GM23338 (cell line): ENCODE measurements at regions not wholly inside any gene's neighbourhood (a gene's known extent, or its start where the extent isn't known, plus 50 kb on each side); places are given as distances from the start of the nearest gene placed in this dataset.

Experiments
- ATAC-seq: fragments of 200-7000 bp; cut with Tn5 transposase; 3 replicates; pipeline ENCODE4 v1.9.1; 2020
- DNase-seq: peaks from one replicate; pipeline ENCODE4 v3.0.0-alpha.2; 2015; ENCODE audit warnings: low spot score
- H2AFZ ChIP-seq: fragments of 200-600 bp; sonication (generic); 2 replicates; pipeline ENCODE4 v1.8.0; 2016; ENCODE audit warnings: antibody characterized with exemption, mild to moderate bottlenecking, moderate library complexity
- H3F3A ChIP-seq: fragments of 200-600 bp; sonication (generic); replicated peaks from 2 replicates; pipeline ENCODE4 v1.8.0; 2017; ENCODE audit warnings: antibody characterized with exemption, mixed run types, low read depth
- H3K27ac ChIP-seq: fragments of 200-600 bp; sonication (generic); 2 replicates; pipeline ENCODE4 v1.6.1; 2016; ENCODE audit warnings: low read depth
- H3K27me3 ChIP-seq: fragments of 200-600 bp; sonication (generic); 2 replicates; pipeline ENCODE4 v1.8.0; 2016; ENCODE audit warnings: mild to moderate bottlenecking, mixed run types, moderate library complexity; ENCODE audit not compliant: insufficient read depth
- H3K36me3 ChIP-seq: fragments of 200-600 bp; sonication (generic); 2 replicates; pipeline ENCODE4 v1.8.0; 2016; ENCODE audit warnings: mild to moderate bottlenecking; ENCODE audit not compliant: insufficient read depth
- H3K4me1 ChIP-seq: fragments of 200-600 bp; sonication (generic); 2 replicates; pipeline ENCODE4 v1.8.0; 2016; ENCODE audit warnings: mild to moderate bottlenecking, moderate library complexity; ENCODE audit not compliant: insufficient read depth
- H3K4me2 ChIP-seq: fragments of 200-600 bp; sonication (generic); 2 replicates; pipeline ENCODE4 v1.7.1; 2017; ENCODE audit warnings: mixed run types
- H3K4me3 ChIP-seq: fragments of 200-600 bp; sonication (generic); 2 replicates; pipeline ENCODE4 v1.6.1; 2016; ENCODE audit warnings: mixed run types
- H3K79me2 ChIP-seq: fragments of 200-600 bp; sonication (generic); replicated peaks from 2 replicates; pipeline ENCODE4 v1.8.0; 2017; ENCODE audit warnings: mild to moderate bottlenecking; ENCODE audit not compliant: insufficient read depth
- H3K9me2 ChIP-seq: fragments of 200-600 bp; sonication (generic); 2 replicates; pipeline ENCODE4 v1.8.0; 2017; ENCODE audit not compliant: insufficient read depth
- H4K20me1 ChIP-seq: fragments of 200-600 bp; sonication (generic); replicated peaks from 2 replicates; pipeline ENCODE4 v1.8.0; 2017; ENCODE audit warnings: mild to moderate bottlenecking; ENCODE audit not compliant: insufficient read depth
- H3K27ac Mint-ChIP-seq: 2 replicates; pipeline ENCODE4 v1.8.0; 2020; ENCODE audit warnings: inconsistent platforms, mild to moderate bottlenecking, moderate library complexity, mixed read lengths
- H3K27me3 Mint-ChIP-seq: 3 replicates; pipeline ENCODE4 v1.8.0; 2022; ENCODE audit warnings: low read depth, mild to moderate bottlenecking, moderate library complexity, mixed read lengths, inconsistent platforms; ENCODE audit not compliant: insufficient read depth, poor library complexity
- H3K36me3 Mint-ChIP-seq: 3 replicates; pipeline ENCODE4 v1.8.0; 2021; ENCODE audit warnings: low read depth, mild to moderate bottlenecking, inconsistent platforms, moderate library complexity, mixed read lengths
- H3K4me1 Mint-ChIP-seq: 3 replicates; pipeline ENCODE4 v1.8.0; 2020; ENCODE audit warnings: mild to moderate bottlenecking, inconsistent platforms, mixed read lengths
- H3K4me3 Mint-ChIP-seq: 3 replicates; pipeline ENCODE4 v1.8.0; 2021; ENCODE audit warnings: moderate library complexity, mild to moderate bottlenecking, inconsistent platforms, mixed read lengths
- H3K9me3 Mint-ChIP-seq: 3 replicates; pipeline ENCODE4 v1.8.0; 2020; ENCODE audit warnings: moderate library complexity, mild to moderate bottlenecking, inconsistent platforms, mixed read lengths
- CREB1 ChIP-seq: fragments of 250-450 bp; sonication (Bioruptor Pico); IDR thresholded peaks from 2 replicates; pipeline ENCODE4 v1.5.0; 2020; ENCODE audit warnings: low read depth, mild to moderate bottlenecking, moderate library complexity
- EZH2 ChIP-seq: fragments of 200-600 bp; sonication (generic); IDR thresholded peaks from one replicate; pipeline ENCODE4 v1.8.0; 2017; ENCODE audit warnings: antibody characterized with exemption, mild to moderate bottlenecking, low read depth; ENCODE audit not compliant: unreplicated experiment
- EZH2phosphoT487 ChIP-seq: fragments of 200-600 bp; sonication (generic); IDR thresholded peaks from one replicate; pipeline ENCODE4 v1.8.1; 2018; ENCODE audit warnings: antibody characterized with exemption; ENCODE audit not compliant: unreplicated experiment
- JUNB ChIP-seq: IDR thresholded peaks from one replicate; pipeline ENCODE4 v1.6.1; 2016; ENCODE audit warnings: antibody characterized with exemption; ENCODE audit not compliant: unreplicated experiment
- NANOG ChIP-seq: IDR thresholded peaks from 2 replicates; pipeline ENCODE4 v1.6.1; 2016; ENCODE audit warnings: antibody characterized with exemption, borderline replicate concordance
- POLR2AphosphoS5 ChIP-seq: IDR thresholded peaks from 2 replicates; pipeline ENCODE4 v1.6.1; 2016; ENCODE audit warnings: antibody characterized with exemption, low read depth
- STAT1 ChIP-seq: IDR thresholded peaks from one replicate; pipeline ENCODE4 v1.6.1; 2016; ENCODE audit warnings: antibody characterized with exemption; ENCODE audit not compliant: unreplicated experiment
- ZNF114 ChIP-seq: fragments of 250-450 bp; sonication (Bioruptor Pico); IDR thresholded peaks from 2 replicates; pipeline ENCODE4 v1.5.0; 2020; ENCODE audit warnings: mild to moderate bottlenecking, moderate library complexity
- ZNF331 ChIP-seq: fragments of 250-450 bp; sonication (Bioruptor Pico); IDR thresholded peaks from 2 replicates; pipeline ENCODE4 v1.5.0; 2020; ENCODE audit warnings: low read depth, mild to moderate bottlenecking, moderate library complexity
- TF ChIP-seq, protein P1 (sequence below): IDR thresholded peaks from 2 replicates; pipeline ENCODE4 v1.6.1; 2016; ENCODE audit warnings: antibody characterized with exemption
- TF ChIP-seq, protein P2 (sequence below): fragments of 250-450 bp; sonication (Bioruptor Pico); IDR thresholded peaks from 2 replicates; pipeline ENCODE4 v1.5.0; 2020; ENCODE audit warnings: mild to moderate bottlenecking, moderate library complexity
- TF ChIP-seq, protein P3 (sequence below): IDR thresholded peaks from one replicate; pipeline ENCODE4 v1.6.1; 2018; ENCODE audit warnings: antibody characterized with exemption; ENCODE audit not compliant: unreplicated experiment
- TF ChIP-seq, protein P4 (sequence below), 2 experiments: fragments of 200-600 bp in 1 of 2; sonication (generic) in 1 of 2; conservative IDR thresholded peaks; 2 replicates each; pipeline versions ENCODE4 v1.5.1 to v1.6.1; 2016 to 2017; ENCODE audit warnings: antibody characterized with exemption in 2 of 2, low read depth in 2 of 2, mild to moderate bottlenecking in 2 of 2, moderate library complexity in 1 of 2

DNA sequence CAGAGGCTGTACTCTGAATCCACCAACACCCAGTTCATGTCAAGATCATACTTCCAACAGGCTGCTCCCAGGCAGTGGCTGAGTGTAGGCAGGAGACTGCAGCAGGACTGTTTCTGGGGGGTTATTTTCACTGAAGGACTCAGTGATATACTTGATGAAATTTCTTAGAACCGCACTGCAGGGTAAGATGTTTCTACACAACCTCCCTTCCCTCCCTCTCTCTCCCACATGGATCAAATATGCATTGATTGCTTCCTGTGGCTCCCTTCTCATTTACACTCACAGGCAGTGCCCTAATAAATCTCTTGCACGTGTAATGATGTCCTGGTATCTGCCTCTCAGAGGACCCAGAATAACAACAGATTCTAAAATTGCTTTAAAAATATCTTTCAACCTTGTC, 251.3 kb upstream of the CCDC179 start:
- no peaks in the 10 kb centered on the region for H3K36me3 ChIP-seq
- H3K27me3 ChIP-seq = no peaks in the 10 kb centered on the region
- H3F3A ChIP-seq = no peaks in the 10 kb centered on the region
- no peaks in the 10 kb centered on the region for H3K79me2 ChIP-seq
- no peak overlapping the region for H2AFZ ChIP-seq
- no peak overlapping the region for H3K4me3 ChIP-seq
- no peak overlapping the region for H3K27ac ChIP-seq
- no peak for TF ChIP-seq ZNF114 (CRISPR knock-in tag)
- TF ChIP-seq STAT1 = no peak
- no peak for TF ChIP-seq EZH2
- TF ChIP-seq, protein P1, sequence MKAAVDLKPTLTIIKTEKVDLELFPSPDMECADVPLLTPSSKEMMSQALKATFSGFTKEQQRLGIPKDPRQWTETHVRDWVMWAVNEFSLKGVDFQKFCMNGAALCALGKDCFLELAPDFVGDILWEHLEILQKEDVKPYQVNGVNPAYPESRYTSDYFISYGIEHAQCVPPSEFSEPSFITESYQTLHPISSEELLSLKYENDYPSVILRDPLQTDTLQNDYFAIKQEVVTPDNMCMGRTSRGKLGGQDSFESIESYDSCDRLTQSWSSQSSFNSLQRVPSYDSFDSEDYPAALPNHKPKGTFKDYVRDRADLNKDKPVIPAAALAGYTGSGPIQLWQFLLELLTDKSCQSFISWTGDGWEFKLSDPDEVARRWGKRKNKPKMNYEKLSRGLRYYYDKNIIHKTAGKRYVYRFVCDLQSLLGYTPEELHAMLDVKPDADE = no peak
- no peak for TF ChIP-seq NANOG
- TF ChIP-seq, protein P2, sequence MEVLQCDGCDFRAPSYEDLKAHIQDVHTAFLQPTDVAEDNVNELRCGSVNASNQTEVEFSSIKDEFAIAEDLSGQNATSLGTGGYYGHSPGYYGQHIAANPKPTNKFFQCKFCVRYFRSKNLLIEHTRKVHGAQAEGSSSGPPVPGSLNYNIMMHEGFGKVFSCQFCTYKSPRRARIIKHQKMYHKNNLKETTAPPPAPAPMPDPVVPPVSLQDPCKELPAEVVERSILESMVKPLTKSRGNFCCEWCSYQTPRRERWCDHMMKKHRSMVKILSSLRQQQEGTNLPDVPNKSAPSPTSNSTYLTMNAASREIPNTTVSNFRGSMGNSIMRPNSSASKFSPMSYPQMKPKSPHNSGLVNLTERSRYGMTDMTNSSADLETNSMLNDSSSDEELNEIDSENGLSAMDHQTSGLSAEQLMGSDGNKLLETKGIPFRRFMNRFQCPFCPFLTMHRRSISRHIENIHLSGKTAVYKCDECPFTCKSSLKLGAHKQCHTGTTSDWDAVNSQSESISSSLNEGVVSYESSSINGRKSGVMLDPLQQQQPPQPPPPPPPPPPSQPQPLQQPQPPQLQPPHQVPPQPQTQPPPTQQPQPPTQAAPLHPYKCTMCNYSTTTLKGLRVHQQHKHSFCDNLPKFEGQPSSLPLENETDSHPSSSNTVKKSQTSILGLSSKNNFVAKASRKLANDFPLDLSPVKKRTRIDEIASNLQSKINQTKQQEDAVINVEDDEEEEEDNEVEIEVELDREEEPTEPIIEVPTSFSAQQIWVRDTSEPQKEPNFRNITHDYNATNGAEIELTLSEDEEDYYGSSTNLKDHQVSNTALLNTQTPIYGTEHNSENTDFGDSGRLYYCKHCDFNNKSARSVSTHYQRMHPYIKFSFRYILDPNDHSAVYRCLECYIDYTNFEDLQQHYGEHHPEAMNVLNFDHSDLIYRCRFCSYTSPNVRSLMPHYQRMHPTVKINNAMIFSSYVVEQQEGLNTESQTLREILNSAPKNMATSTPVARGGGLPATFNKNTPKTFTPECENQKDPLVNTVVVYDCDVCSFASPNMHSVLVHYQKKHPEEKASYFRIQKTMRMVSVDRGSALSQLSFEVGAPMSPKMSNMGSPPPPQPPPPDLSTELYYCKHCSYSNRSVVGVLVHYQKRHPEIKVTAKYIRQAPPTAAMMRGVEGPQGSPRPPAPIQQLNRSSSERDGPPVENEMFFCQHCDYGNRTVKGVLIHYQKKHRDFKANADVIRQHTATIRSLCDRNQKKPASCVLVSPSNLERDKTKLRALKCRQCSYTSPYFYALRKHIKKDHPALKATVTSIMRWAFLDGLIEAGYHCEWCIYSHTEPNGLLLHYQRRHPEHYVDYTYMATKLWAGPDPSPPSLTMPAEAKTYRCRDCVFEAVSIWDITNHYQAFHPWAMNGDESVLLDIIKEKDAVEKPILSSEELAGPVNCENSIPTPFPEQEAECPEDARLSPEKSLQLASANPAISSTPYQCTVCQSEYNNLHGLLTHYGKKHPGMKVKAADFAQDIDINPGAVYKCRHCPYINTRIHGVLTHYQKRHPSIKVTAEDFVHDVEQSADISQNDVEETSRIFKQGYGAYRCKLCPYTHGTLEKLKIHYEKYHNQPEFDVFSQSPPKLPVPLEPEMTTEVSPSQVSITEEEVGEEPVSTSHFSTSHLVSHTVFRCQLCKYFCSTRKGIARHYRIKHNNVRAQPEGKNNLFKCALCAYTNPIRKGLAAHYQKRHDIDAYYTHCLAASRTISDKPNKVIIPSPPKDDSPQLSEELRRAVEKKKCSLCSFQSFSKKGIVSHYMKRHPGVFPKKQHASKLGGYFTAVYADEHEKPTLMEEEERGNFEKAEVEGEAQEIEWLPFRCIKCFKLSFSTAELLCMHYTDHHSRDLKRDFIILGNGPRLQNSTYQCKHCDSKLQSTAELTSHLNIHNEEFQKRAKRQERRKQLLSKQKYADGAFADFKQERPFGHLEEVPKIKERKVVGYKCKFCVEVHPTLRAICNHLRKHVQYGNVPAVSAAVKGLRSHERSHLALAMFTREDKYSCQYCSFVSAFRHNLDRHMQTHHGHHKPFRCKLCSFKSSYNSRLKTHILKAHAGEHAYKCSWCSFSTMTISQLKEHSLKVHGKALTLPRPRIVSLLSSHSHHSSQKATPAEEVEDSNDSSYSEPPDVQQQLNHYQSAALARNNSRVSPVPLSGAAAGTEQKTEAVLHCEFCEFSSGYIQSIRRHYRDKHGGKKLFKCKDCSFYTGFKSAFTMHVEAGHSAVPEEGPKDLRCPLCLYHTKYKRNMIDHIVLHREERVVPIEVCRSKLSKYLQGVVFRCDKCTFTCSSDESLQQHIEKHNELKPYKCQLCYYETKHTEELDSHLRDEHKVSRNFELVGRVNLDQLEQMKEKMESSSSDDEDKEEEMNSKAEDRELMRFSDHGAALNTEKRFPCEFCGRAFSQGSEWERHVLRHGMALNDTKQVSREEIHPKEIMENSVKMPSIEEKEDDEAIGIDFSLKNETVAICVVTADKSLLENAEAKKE (CRISPR knock-in tag) = no peak
- TF ChIP-seq, protein P3, sequence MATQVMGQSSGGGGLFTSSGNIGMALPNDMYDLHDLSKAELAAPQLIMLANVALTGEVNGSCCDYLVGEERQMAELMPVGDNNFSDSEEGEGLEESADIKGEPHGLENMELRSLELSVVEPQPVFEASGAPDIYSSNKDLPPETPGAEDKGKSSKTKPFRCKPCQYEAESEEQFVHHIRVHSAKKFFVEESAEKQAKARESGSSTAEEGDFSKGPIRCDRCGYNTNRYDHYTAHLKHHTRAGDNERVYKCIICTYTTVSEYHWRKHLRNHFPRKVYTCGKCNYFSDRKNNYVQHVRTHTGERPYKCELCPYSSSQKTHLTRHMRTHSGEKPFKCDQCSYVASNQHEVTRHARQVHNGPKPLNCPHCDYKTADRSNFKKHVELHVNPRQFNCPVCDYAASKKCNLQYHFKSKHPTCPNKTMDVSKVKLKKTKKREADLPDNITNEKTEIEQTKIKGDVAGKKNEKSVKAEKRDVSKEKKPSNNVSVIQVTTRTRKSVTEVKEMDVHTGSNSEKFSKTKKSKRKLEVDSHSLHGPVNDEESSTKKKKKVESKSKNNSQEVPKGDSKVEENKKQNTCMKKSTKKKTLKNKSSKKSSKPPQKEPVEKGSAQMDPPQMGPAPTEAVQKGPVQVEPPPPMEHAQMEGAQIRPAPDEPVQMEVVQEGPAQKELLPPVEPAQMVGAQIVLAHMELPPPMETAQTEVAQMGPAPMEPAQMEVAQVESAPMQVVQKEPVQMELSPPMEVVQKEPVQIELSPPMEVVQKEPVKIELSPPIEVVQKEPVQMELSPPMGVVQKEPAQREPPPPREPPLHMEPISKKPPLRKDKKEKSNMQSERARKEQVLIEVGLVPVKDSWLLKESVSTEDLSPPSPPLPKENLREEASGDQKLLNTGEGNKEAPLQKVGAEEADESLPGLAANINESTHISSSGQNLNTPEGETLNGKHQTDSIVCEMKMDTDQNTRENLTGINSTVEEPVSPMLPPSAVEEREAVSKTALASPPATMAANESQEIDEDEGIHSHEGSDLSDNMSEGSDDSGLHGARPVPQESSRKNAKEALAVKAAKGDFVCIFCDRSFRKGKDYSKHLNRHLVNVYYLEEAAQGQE = no peak
- TF ChIP-seq CREB1 (CRISPR knock-in tag) = no peak
- no peak for TF ChIP-seq EZH2phosphoT487
- TF ChIP-seq, protein P4, sequence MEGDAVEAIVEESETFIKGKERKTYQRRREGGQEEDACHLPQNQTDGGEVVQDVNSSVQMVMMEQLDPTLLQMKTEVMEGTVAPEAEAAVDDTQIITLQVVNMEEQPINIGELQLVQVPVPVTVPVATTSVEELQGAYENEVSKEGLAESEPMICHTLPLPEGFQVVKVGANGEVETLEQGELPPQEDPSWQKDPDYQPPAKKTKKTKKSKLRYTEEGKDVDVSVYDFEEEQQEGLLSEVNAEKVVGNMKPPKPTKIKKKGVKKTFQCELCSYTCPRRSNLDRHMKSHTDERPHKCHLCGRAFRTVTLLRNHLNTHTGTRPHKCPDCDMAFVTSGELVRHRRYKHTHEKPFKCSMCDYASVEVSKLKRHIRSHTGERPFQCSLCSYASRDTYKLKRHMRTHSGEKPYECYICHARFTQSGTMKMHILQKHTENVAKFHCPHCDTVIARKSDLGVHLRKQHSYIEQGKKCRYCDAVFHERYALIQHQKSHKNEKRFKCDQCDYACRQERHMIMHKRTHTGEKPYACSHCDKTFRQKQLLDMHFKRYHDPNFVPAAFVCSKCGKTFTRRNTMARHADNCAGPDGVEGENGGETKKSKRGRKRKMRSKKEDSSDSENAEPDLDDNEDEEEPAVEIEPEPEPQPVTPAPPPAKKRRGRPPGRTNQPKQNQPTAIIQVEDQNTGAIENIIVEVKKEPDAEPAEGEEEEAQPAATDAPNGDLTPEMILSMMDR (conservative IDR thresholded peaks at IDR 0.05; ENCODE audit: low read depth in 2 of 2) = no peak
- TF ChIP-seq ZNF331 (CRISPR knock-in tag) = no peak
- TF ChIP-seq POLR2AphosphoS5 = no peak
- no peak for TF ChIP-seq JUNB
- Mint-ChIP-seq H3K9me3 (peaks cover 3% of the 10 kb centered on the region), H3K27me3 (peaks cover 2% of the 10 kb centered on the region), H3K4me1 (peaks cover 23% of the 10 kb centered on the region), H3K36me3 (peaks cover 3% of the 10 kb centered on the region), H3K4me3 (no peak overlapping the region), H3K27ac (no peak overlapping the region)
- no peaks in the 10 kb centered on the region for H3K9me2 ChIP-seq
- no peak for DNase-seq
- H3K4me2 ChIP-seq = no peak overlapping the region
- H3K4me1 ChIP-seq = peaks cover 18% of the 10 kb centered on the region
- no peaks in the 10 kb centered on the region for H4K20me1 ChIP-seq
- no peak for ATAC-seq
